Testis (tissue), 2 donors: ENCODE measurements at regions not wholly inside any gene's neighbourhood (a gene's known extent, or its start where the extent isn't known, plus 50 kb on each side); places are given as distances from the start of the nearest gene placed in this dataset.
"Not testable (repeated sequence)": the region's sequence is repeated elsewhere in the genome, so short reads cannot be mapped to it uniquely, and the experiment has no call there.

ENCODE experiments used
- DNase-seq: peaks from one replicate; pipeline ENCODE4 v3.0.0-alpha.2; 2019
- H3K27ac ChIP-seq, 2 donors: fragments of 200-600 bp; sonication (generic); one replicate each; pipeline ENCODE4 v1.5.1; 2019
- H3K27me3 ChIP-seq: fragments of 200-600 bp; sonication (generic); one replicate; pipeline ENCODE4 v1.5.1; 2019
- H3K36me3 ChIP-seq: fragments of 200-600 bp; sonication (generic); one replicate; pipeline ENCODE4 v1.5.1; 2017; ENCODE audit warnings: low read depth; ENCODE audit errors: missing control alignments
- H3K4me1 ChIP-seq: fragments of 200-600 bp; sonication (generic); one replicate; pipeline ENCODE4 v1.5.1; 2019
- H3K4me3 ChIP-seq, 2 donors: fragments of 200-600 bp; sonication (generic); one replicate each; pipeline ENCODE4 v1.5.1; 2017 to 2019
- H3K9me3 ChIP-seq: fragments of 200-600 bp; sonication (generic); one replicate; pipeline ENCODE4 v1.5.1; 2017
- POLR2A ChIP-seq: fragments of 450-650 bp; IDR thresholded peaks from one replicate; pipeline ENCODE4 v1.6.1; 2017; ENCODE audit warnings: antibody characterized with exemption, mild to moderate bottlenecking, moderate library complexity
- WGBS, 2 donors: methylation state at CpG; one replicate each; pipeline ENCODE4 v1.1.5; 2018; 5-methylcytosine and 5-hydroxymethylcytosine counted together
- intact Hi-C: fragments of 100-400 bp; cut with DNase I; formaldehyde crosslinking; loops from one replicate; pipeline ENCODE4 v1.15.1; 2023; ENCODE audit warnings: low total_unique reads
- TF ChIP-seq, protein P1 (sequence below), 3 experiments: fragments of 450-650 bp in 2 of 3; fragments of 200-600 bp in 1 of 3; sonication (generic) in 1 of 3; IDR thresholded peaks; one replicate each; pipeline ENCODE4 v1.5.1; 2016 to 2019; ENCODE audit warnings: antibody characterized with exemption in 3 of 3, mild to moderate bottlenecking in 2 of 3, moderate library complexity in 1 of 3

- Histone ChIP-seq H3K9me3 (no peaks in the 10 kb centered on the region), H3K4me1 (no peaks in the 10 kb centered on the region), H3K27me3 (no peaks in the 10 kb centered on the region), H3K27ac (no peak overlapping the region), H3K4me3 (no peak overlapping the region), H3K36me3 (no peaks in the 10 kb centered on the region)
- TF ChIP-seq POLR2A = no peak
- TF ChIP-seq, protein P1, sequence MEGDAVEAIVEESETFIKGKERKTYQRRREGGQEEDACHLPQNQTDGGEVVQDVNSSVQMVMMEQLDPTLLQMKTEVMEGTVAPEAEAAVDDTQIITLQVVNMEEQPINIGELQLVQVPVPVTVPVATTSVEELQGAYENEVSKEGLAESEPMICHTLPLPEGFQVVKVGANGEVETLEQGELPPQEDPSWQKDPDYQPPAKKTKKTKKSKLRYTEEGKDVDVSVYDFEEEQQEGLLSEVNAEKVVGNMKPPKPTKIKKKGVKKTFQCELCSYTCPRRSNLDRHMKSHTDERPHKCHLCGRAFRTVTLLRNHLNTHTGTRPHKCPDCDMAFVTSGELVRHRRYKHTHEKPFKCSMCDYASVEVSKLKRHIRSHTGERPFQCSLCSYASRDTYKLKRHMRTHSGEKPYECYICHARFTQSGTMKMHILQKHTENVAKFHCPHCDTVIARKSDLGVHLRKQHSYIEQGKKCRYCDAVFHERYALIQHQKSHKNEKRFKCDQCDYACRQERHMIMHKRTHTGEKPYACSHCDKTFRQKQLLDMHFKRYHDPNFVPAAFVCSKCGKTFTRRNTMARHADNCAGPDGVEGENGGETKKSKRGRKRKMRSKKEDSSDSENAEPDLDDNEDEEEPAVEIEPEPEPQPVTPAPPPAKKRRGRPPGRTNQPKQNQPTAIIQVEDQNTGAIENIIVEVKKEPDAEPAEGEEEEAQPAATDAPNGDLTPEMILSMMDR (IDR thresholded peaks at IDR 0.05) = no peak
- 91 to 97% methylated on average over 3 of the region's 3 CpGs for WGBS, 2 donors
- intact Hi-C loops = no loop called here
- DNase-seq = no peak
Observed at GRCh38 chr19:14320253-14320652, 61.0 kb upstream of the ADGRE5 start.

DNA sequence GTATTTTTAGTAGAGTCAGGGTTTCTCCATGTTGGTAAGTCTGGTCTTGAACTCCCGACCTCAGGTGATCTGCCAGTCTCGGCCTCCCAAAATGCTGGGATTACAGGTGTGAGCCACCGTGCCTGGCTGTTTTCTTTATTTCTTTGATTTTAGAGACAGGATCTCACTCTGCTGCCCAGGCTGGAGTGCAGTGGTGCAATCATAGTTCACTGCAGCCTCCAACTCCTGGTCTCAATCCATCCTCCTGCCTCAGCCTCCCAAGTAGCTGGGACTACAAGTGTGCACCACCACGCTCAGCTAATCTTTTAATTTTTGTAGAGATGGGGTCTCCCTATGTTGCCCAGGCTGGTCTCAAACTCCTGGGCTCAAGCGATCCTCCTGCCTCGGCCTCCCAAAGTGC is 61.5 kb upstream of the ADGRE5 start:
- DNase-seq, H3K4me3 ChIP-seq, H3K9me3 ChIP-seq, H3K27me3 ChIP-seq, H3K4me1 ChIP-seq, H3K36me3 ChIP-seq, H3K27ac ChIP-seq, intact Hi-C loops: not testable (repeated sequence)
- WGBS, 2 donors = 89 to 97% methylated on average over 6 of the region's 6 CpGs

DNA sequence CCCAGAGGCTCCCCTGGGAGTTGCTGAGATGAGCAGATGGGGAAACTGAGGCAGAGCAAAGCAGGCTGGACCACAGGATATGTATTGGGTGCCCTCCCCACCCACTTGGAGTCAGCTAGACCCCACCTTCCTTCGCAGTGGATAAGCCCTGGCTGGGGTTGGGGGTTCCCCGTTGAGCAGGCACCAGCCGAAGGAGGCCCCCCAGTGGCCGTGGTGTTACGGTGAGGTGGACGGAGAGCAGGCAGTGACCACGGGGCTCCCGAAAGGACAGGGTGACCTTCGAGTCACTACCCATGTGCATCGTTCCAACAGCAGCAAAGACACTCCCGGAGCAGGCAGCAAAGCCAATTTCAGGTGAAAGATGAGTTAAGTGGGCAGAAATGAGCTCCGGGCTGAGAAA is 62.4 kb upstream of the ADGRE5 start:
- TF ChIP-seq POLR2A = no peak
- TF ChIP-seq, protein P1 (IDR thresholded peaks at IDR 0.05) = no peak
- H3K27ac ChIP-seq = no peak overlapping the region
- no peak overlapping the region for H3K4me3 ChIP-seq
- intact Hi-C loops = no loop called here
- peak; percentile 25 for DNase-seq
- 30 to 40% methylated on average over 9 to 12 of the region's 12 CpGs for WGBS, 2 donors
- no peaks in the 10 kb centered on the region for H3K9me3 ChIP-seq
- no peaks in the 10 kb centered on the region for H3K27me3 ChIP-seq
- H3K36me3 ChIP-seq = no peaks in the 10 kb centered on the region
- no peaks in the 10 kb centered on the region for H3K4me1 ChIP-seq

GRCh38 chr19:14317157-14317556 is 64.1 kb upstream of the ADGRE5 start:
- Histone ChIP-seq H3K4me1 (no peaks in the 10 kb centered on the region), H3K27ac (no peak overlapping the region), H3K4me3 (no peak overlapping the region), H3K27me3 (no peaks in the 10 kb centered on the region), H3K9me3 (no peaks in the 10 kb centered on the region), H3K36me3 (no peaks in the 10 kb centered on the region)
- intact Hi-C loops = no loop called here
- TF ChIP-seq POLR2A = no peak
- TF ChIP-seq, protein P1 (IDR thresholded peaks at IDR 0.05) = no peak
- WGBS, 2 donors = 84 to 87% methylated on average over 21 of the region's 21 CpGs
- no peak for DNase-seq

GRCh38 chr19:14315433-14315832 is 65.8 kb upstream of the ADGRE5 start:
- Histone ChIP-seq H3K27me3 (no peaks in the 10 kb centered on the region), H3K27ac (no peak overlapping the region), H3K4me3 (no peak overlapping the region), H3K9me3 (no peaks in the 10 kb centered on the region), H3K4me1 (no peaks in the 10 kb centered on the region), H3K36me3 (no peaks in the 10 kb centered on the region)
- intact Hi-C loops = no loop called here
- DNase-seq = no peak
- TF ChIP-seq POLR2A = no peak
- TF ChIP-seq, protein P1 (IDR thresholded peaks at IDR 0.05) = no peak
- WGBS, 2 donors = 85 to 89% methylated on average over 8 to 10 of the region's 10 CpGs
